ENCODE measurements at regions not wholly inside any gene's neighbourhood (a gene's known extent, or its start where the extent isn't known, plus 50 kb on each side); places are given as distances from the start of the nearest gene placed in this dataset.

DNA sequence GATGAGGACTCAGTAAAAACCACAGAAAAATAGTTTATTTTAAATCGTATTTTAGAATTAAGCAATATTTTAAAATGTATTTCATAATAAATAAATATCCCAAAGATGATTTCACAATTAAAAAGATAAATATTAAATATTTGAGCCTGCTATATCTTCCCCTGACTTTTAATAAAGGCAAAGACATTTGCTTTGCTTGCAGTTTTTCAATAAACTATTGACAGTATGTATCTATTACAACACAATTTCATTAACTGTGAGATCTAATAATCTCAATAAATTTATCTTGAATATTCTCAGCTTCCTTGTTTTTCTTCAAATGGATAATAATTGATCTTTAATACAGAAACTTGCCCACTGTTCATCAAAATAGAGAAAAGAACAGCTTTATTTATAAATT, 186.2 kb upstream of the TARS1 start:
- in situ Hi-C loops (cut with HindIII; ENCODE audit: low sequenced_read_pairs): no loop called here
- H3K4me3 ChIP-seq (ENCODE audit: low read depth, low read length): no peak overlapping the region
- no peak for DNase-seq (ENCODE audit: low read depth)
- TF ChIP-seq, protein P1, sequence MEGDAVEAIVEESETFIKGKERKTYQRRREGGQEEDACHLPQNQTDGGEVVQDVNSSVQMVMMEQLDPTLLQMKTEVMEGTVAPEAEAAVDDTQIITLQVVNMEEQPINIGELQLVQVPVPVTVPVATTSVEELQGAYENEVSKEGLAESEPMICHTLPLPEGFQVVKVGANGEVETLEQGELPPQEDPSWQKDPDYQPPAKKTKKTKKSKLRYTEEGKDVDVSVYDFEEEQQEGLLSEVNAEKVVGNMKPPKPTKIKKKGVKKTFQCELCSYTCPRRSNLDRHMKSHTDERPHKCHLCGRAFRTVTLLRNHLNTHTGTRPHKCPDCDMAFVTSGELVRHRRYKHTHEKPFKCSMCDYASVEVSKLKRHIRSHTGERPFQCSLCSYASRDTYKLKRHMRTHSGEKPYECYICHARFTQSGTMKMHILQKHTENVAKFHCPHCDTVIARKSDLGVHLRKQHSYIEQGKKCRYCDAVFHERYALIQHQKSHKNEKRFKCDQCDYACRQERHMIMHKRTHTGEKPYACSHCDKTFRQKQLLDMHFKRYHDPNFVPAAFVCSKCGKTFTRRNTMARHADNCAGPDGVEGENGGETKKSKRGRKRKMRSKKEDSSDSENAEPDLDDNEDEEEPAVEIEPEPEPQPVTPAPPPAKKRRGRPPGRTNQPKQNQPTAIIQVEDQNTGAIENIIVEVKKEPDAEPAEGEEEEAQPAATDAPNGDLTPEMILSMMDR (IDR thresholded peaks at IDR 0.05; ENCODE audit: low read depth, low read length, missing control alignments): no peak

DNA sequence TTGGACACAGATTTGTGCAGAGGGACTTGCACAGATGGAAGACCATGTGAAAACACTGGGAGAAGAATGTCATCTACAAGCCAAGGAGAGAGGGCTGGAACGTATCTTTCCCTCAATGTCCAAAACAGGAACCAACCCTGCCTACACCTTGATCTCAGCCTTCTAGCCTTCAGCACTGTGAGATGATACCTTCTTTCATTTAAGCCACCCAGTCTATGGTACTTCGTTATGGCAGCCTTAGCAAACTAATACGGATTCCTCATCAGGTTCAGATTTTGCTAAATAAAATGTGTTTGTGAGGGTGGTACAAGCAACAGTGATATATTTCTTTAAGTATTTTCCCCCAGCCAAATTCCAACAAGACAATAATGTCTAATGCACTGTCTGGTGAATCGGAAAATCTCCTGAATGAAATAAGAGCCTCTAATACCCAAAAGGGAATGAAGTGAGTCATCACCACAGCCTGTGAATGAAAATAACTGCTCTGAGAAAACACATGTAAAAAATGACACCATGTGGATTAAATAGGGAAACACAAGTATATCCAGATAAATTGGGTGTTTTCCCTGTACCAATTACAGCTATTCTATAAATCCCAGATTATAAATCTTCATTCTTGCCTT, 182.8 kb upstream of the TARS1 start:
- H3K4me3 ChIP-seq (ENCODE audit: low read depth, low read length): no peak overlapping the region
- in situ Hi-C loops (cut with HindIII; ENCODE audit: low sequenced_read_pairs): no loop called here
- DNase-seq (ENCODE audit: low read depth): peak; percentile 80
- TF ChIP-seq, protein P1 (IDR thresholded peaks at IDR 0.05; ENCODE audit: low read depth, low read length, missing control alignments): no peak

DNA sequence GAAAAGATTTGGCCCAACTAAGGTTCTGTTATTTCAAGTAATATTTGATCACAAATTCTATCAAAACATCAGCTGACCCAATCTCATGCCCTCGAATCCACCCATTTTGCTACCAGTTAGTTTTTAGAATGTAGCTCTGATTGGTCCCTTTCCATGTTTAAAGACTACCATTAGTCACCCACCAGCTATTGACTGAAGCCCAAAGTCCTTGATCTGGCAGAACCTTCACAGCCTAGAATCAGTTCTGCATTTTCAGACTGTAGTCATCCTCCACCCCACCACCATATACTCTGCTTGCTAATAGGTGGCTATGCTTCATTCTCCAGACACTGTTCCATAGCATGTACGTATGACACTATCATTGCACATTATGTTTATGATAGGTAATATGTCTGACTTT, 182.2 kb upstream of the TARS1 start:
- no peak for DNase-seq (ENCODE audit: low read depth)
- H3K4me3 ChIP-seq (ENCODE audit: low read depth, low read length): no peak overlapping the region
- in situ Hi-C loops (cut with HindIII; ENCODE audit: low sequenced_read_pairs): no loop called here
- TF ChIP-seq, protein P1 (IDR thresholded peaks at IDR 0.05; ENCODE audit: low read depth, low read length, missing control alignments): no peak

DNA sequence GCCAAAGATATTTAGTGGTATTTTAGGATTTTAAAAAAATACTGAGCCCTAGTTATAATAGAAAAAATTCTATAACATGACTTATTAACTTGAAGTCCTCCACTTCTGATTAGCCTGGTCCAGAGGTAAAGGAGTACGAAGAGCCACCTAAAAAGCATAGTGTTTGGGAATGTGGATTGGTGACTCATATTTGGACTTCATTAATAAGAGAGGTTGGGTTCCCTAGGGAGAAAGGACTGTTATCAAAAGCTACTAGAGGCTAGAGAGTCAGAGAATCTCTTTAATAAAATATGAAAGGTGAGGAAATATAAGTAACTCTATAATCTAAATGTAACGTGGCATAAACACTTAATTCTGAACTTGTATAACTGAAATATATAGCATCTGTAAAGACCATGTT, 180.7 kb upstream of the TARS1 start:
- in situ Hi-C loops (cut with HindIII; ENCODE audit: low sequenced_read_pairs): no loop called here
- H3K4me3 ChIP-seq (ENCODE audit: low read depth, low read length): no peak overlapping the region
- DNase-seq (ENCODE audit: low read depth): no peak
- TF ChIP-seq, protein P1 (IDR thresholded peaks at IDR 0.05; ENCODE audit: low read depth, low read length, missing control alignments): no peak

DNA sequence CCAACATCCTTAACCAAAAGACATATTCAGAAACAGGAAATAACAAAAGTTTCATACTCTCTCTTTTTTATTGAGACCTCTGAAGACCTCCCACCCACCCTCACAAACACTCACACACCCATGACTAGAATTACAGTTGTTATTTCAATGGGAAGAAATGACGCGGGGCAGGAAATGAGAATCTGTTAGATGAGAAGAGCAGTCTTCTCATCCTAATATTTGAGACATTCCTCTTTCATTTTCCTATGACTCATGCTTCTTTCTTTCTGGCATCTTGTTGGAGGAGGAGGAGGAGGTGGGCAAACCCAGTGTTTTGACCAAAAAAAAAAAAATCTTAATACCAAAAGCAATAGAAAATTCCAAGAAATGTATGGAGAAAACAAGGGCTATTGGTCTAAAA, 179.5 kb upstream of the TARS1 start:
- no peak for DNase-seq (ENCODE audit: low read depth)
- H3K4me3 ChIP-seq (ENCODE audit: low read depth, low read length): no peak overlapping the region
- TF ChIP-seq, protein P1 (IDR thresholded peaks at IDR 0.05; ENCODE audit: low read depth, low read length, missing control alignments): no peak
- in situ Hi-C loops (cut with HindIII; ENCODE audit: low sequenced_read_pairs): no loop called here

DNA sequence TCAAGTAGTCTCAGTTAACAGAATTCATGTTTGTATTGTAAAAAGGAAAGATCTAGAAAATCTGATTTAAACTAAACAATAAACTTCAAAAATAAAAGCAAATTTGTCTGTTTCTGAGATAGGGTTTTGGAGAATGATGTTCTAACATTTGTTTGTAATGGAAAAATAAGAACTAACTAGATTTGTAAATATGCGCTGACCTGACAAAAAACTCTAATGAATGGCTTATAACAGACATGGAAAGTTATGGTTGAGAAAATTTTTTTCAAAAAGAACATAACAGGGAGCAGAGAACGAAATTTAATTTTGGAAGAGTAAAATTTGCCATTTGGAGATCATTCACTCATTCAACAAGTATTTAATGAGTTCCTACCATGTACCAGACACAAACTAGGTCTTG, 179.0 kb upstream of the TARS1 start:
- in situ Hi-C loops (cut with HindIII; ENCODE audit: low sequenced_read_pairs): no loop called here
- TF ChIP-seq, protein P1 (IDR thresholded peaks at IDR 0.05; ENCODE audit: low read depth, low read length, missing control alignments): no peak

More for the DNA sequence above, 179.0 kb upstream of the TARS1 start:
- no peak for DNase-seq (ENCODE audit: low read depth)
- H3K4me3 ChIP-seq (ENCODE audit: low read depth, low read length): no peak overlapping the region

All from astrocyte of the cerebellum (primary cell).